ENCODE measurements at regions not wholly inside any gene's neighbourhood (a gene's known extent, or its start where the extent isn't known, plus 50 kb on each side); places are given as distances from the start of the nearest gene placed in this dataset.

DNA sequence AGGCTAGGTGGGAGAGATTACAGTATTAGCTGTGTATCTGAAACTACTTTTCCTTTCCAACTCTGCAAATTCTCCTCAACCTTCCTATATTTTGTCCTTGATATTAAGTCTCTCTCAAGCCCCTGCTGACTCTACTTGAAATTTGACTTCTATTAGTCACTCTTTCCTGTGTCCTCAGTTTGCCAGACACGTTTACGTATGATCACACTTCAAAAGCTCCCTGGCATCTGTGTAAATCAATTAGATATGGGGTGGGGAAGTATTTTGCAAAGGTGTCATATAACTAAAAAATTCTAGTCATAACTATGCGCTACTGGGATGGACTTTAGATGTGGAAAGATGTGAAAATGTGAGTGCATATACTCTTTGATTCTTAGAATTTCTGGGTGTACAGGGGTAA, 67.4 kb upstream of the ARHGAP24 start:
- TF ChIP-seq EZH2 (IDR thresholded peaks at IDR 0.05; ENCODE audit: low read length, unreplicated experiment) (no peak), EZH2phosphoT487 (IDR thresholded peaks at IDR 0.05; ENCODE audit: borderline replicate concordance, low read length) (no peak)
- TF ChIP-seq, protein P1, sequence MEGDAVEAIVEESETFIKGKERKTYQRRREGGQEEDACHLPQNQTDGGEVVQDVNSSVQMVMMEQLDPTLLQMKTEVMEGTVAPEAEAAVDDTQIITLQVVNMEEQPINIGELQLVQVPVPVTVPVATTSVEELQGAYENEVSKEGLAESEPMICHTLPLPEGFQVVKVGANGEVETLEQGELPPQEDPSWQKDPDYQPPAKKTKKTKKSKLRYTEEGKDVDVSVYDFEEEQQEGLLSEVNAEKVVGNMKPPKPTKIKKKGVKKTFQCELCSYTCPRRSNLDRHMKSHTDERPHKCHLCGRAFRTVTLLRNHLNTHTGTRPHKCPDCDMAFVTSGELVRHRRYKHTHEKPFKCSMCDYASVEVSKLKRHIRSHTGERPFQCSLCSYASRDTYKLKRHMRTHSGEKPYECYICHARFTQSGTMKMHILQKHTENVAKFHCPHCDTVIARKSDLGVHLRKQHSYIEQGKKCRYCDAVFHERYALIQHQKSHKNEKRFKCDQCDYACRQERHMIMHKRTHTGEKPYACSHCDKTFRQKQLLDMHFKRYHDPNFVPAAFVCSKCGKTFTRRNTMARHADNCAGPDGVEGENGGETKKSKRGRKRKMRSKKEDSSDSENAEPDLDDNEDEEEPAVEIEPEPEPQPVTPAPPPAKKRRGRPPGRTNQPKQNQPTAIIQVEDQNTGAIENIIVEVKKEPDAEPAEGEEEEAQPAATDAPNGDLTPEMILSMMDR (conservative IDR thresholded peaks at IDR 0.05; ENCODE audit: low read depth, low read length) = no peak
